Large intestine (tissue), 3 donors: ENCODE measurements at regions not wholly inside any gene's neighbourhood (a gene's known extent, or its start where the extent isn't known, plus 50 kb on each side); places are given as distances from the start of the nearest gene placed in this dataset.

Source experiments
- DNase-seq, 2 donors: peaks; one replicate each; pipeline versions ENCODE4 v3.0.0 to v3.0.0-alpha.2; 2013
- H3K27ac ChIP-seq: one replicate; pipeline ENCODE4 v1.5.1; 2013; ENCODE audit warnings: low read length
- H3K27me3 ChIP-seq: 2 replicates; pipeline ENCODE4 v1.6.1; 2013; ENCODE audit warnings: low read length; ENCODE audit not compliant: control insufficient read depth, insufficient read depth
- H3K36me3 ChIP-seq: 2 replicates; pipeline ENCODE4 v1.6.1; 2013; ENCODE audit warnings: low read length; ENCODE audit not compliant: control insufficient read depth, insufficient read depth
- H3K4me1 ChIP-seq: one replicate; pipeline ENCODE4 v1.6.1; 2013; ENCODE audit warnings: low read length; ENCODE audit not compliant: control insufficient read depth, insufficient read depth
- H3K4me3 ChIP-seq: one replicate; pipeline ENCODE4 v1.5.1; 2013; ENCODE audit warnings: low read length
- H3K9me3 ChIP-seq: one replicate; pipeline ENCODE4 v1.6.1; 2013; ENCODE audit warnings: mild to moderate bottlenecking, low read depth, low read length, moderate library complexity; ENCODE audit not compliant: control insufficient read depth
- WGBS: methylation state at CpG from one replicate; pipeline ENCODE4 v1.1.5; 2013; ENCODE audit warnings: low lambda C conversion rate; ENCODE audit not compliant: insufficient coverage; 5-methylcytosine and 5-hydroxymethylcytosine counted together

DNA sequence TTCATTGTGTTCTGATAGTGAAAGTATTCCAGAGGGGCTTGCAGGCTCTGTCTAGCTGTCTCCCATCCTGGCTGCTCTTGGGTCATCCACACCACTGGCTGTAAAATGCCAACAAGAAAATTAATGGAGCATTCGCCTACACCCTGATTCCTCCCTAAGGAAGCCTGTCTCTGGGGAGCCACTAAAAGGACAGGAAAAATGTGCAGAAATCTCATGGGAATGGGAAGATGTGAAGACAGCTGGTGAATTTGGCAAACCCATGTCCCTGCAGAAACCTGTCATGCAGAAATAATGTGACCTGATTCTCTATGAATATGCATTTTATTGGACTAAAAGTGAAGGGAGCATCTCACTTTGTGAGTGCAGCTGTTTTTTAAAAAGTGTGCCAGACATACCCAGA is 265.6 kb downstream of the TUSC1 start:
- Histone ChIP-seq H3K4me1 (no peaks in the 10 kb centered on the region), H3K9me3 (no peaks in the 10 kb centered on the region), H3K4me3 (no peak overlapping the region), H3K27me3 (no peaks in the 10 kb centered on the region), H3K27ac (no peak overlapping the region), H3K36me3 (no peaks in the 10 kb centered on the region)
- WGBS = no CpG with 5 or more reads among the region's 1 CpG
- no peak for DNase-seq

DNA sequence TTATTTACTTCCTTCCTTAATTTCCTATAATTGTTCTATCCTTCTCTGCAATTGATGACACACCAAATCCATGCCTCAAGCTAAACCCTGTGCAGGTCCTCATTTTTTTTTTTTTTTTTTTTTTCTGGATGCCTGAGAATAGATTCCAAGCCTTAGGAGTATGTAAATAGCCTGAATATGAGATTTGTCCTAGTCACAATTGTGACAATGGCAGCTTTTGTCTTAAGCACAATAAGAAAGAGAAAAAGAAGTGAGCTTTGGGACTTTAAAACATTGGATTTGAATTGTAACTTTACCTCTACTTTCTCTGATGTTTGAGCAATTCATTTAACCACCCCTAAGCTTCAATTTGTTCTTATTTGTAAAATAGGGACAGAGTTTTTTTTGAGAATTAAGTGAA is 280.5 kb downstream of the TUSC1 start:
- no peak for DNase-seq
- H3K27me3 ChIP-seq = no peaks in the 10 kb centered on the region
- no peaks in the 10 kb centered on the region for H3K36me3 ChIP-seq
- no peak overlapping the region for H3K4me3 ChIP-seq
- no peak overlapping the region for H3K27ac ChIP-seq
- H3K4me1 ChIP-seq = no peaks in the 10 kb centered on the region
- no peaks in the 10 kb centered on the region for H3K9me3 ChIP-seq

GRCh38 chr9:25396828-25397227 is 281.4 kb downstream of the TUSC1 start:
- DNase-seq = no peak

GRCh38 chr9:25381141-25381540 is 297.1 kb downstream of the TUSC1 start:
- H3K27ac ChIP-seq = no peak overlapping the region
- no peaks in the 10 kb centered on the region for H3K27me3 ChIP-seq
- DNase-seq = no peak
- WGBS = 100% methylated on average over 1 of the region's 1 CpG
- no peaks in the 10 kb centered on the region for H3K9me3 ChIP-seq
- no peak overlapping the region for H3K4me3 ChIP-seq
- H3K4me1 ChIP-seq = no peaks in the 10 kb centered on the region
- H3K36me3 ChIP-seq = no peaks in the 10 kb centered on the region

More at GRCh38 chr9:25396828-25397227, 281.4 kb downstream of the TUSC1 start:
- Histone ChIP-seq H3K9me3 (no peaks in the 10 kb centered on the region), H3K27ac (no peak overlapping the region), H3K4me1 (no peaks in the 10 kb centered on the region), H3K4me3 (no peak overlapping the region), H3K36me3 (no peaks in the 10 kb centered on the region), H3K27me3 (no peaks in the 10 kb centered on the region)

GRCh38 chr9:25377039-25377438 is 301.2 kb downstream of the TUSC1 start:
- no peak overlapping the region for H3K4me3 ChIP-seq
- no peaks in the 10 kb centered on the region for H3K4me1 ChIP-seq
- H3K9me3 ChIP-seq = no peaks in the 10 kb centered on the region
- DNase-seq = no peak
- H3K36me3 ChIP-seq = no peaks in the 10 kb centered on the region
- no CpG with 5 or more reads among the region's 10 CpGs for WGBS
- no peaks in the 10 kb centered on the region for H3K27me3 ChIP-seq
- H3K27ac ChIP-seq = no peak overlapping the region

GRCh38 chr9:25374281-25374680 is 304.0 kb downstream of the TUSC1 start:
- WGBS = no CpG with 5 or more reads among the region's 1 CpG
- H3K36me3 ChIP-seq = no peaks in the 10 kb centered on the region
- H3K4me1 ChIP-seq = no peaks in the 10 kb centered on the region
- H3K27me3 ChIP-seq = no peaks in the 10 kb centered on the region
- no peak overlapping the region for H3K27ac ChIP-seq
- no peaks in the 10 kb centered on the region for H3K9me3 ChIP-seq
- no peak overlapping the region for H3K4me3 ChIP-seq
- no peak for DNase-seq

GRCh38 chr9:25366906-25367305 is 311.3 kb downstream of the TUSC1 start:
- H3K36me3 ChIP-seq = no peaks in the 10 kb centered on the region
- no peak for DNase-seq
- WGBS = no CpG with 5 or more reads among the region's 1 CpG
- H3K4me3 ChIP-seq = no peak overlapping the region
- H3K27ac ChIP-seq = no peak overlapping the region
- no peaks in the 10 kb centered on the region for H3K9me3 ChIP-seq
- H3K4me1 ChIP-seq = no peaks in the 10 kb centered on the region
- H3K27me3 ChIP-seq = no peaks in the 10 kb centered on the region

GRCh38 chr9:25353783-25354182 is 324.5 kb downstream of the TUSC1 start:
- DNase-seq = no peak
- 50% methylated on average over 1 of the region's 1 CpG for WGBS
- Histone ChIP-seq H3K9me3 (peaks cover 3% of the 10 kb centered on the region), H3K4me3 (no peak overlapping the region), H3K36me3 (no peaks in the 10 kb centered on the region), H3K27ac (no peak overlapping the region), H3K4me1 (no peaks in the 10 kb centered on the region), H3K27me3 (no peaks in the 10 kb centered on the region)

- Histone ChIP-seq H3K27me3 (no peaks in the 10 kb centered on the region), H3K4me3 (no peak overlapping the region), H3K9me3 (no peaks in the 10 kb centered on the region), H3K36me3 (no peaks in the 10 kb centered on the region), H3K4me1 (no peaks in the 10 kb centered on the region), H3K27ac (no peak overlapping the region)
- WGBS = no CpG with 5 or more reads among the region's 2 CpGs
- no peak for DNase-seq
Observed at GRCh38 chr9:25350011-25350410, 328.2 kb downstream of the TUSC1 start.

- WGBS = 80% methylated on average over 1 of the region's 8 CpGs
- Histone ChIP-seq H3K4me1 (no peaks in the 10 kb centered on the region), H3K9me3 (no peaks in the 10 kb centered on the region), H3K36me3 (no peaks in the 10 kb centered on the region), H3K4me3 (no peak overlapping the region), H3K27ac (no peak overlapping the region), H3K27me3 (no peaks in the 10 kb centered on the region)
- no peak for DNase-seq
Observed at GRCh38 chr9:25322142-25322541, 356.1 kb downstream of the TUSC1 start.

GRCh38 chr9:25310961-25311360 is 367.3 kb downstream of the TUSC1 start:
- no peaks in the 10 kb centered on the region for H3K36me3 ChIP-seq
- H3K4me3 ChIP-seq = no peak overlapping the region
- no peaks in the 10 kb centered on the region for H3K4me1 ChIP-seq
- no peaks in the 10 kb centered on the region for H3K27me3 ChIP-seq
- H3K9me3 ChIP-seq = no peaks in the 10 kb centered on the region
- H3K27ac ChIP-seq = no peak overlapping the region
- no peak for DNase-seq
- WGBS = no CpG with 5 or more reads among the region's 1 CpG
